Esophagus squamous epithelium (tissue), 4 donors: ENCODE measurements at regions not wholly inside any gene's neighbourhood (a gene's known extent, or its start where the extent isn't known, plus 50 kb on each side); places are given as distances from the start of the nearest gene placed in this dataset.

ENCODE experiments used
- POLR2A ChIP-seq, 4 donors: fragments of 450-650 bp; IDR thresholded peaks; one replicate each; pipeline ENCODE4 v1.6.1; 2017; ENCODE audit warnings: antibody characterized with exemption in 4 of 4, mild to moderate bottlenecking in 4 of 4, moderate library complexity in 3 of 4
- TF ChIP-seq, protein P1 (sequence below), 6 experiments: fragments of 450-650 bp in 4 of 6; fragments of 200-600 bp in 2 of 6; sonication (generic) in 2 of 6; IDR thresholded peaks; one replicate each; pipeline ENCODE4 v1.5.1; 2016 to 2019; ENCODE audit warnings: antibody characterized with exemption in 6 of 6, mild to moderate bottlenecking in 4 of 6, moderate library complexity in 4 of 6

- TF ChIP-seq, protein P1, sequence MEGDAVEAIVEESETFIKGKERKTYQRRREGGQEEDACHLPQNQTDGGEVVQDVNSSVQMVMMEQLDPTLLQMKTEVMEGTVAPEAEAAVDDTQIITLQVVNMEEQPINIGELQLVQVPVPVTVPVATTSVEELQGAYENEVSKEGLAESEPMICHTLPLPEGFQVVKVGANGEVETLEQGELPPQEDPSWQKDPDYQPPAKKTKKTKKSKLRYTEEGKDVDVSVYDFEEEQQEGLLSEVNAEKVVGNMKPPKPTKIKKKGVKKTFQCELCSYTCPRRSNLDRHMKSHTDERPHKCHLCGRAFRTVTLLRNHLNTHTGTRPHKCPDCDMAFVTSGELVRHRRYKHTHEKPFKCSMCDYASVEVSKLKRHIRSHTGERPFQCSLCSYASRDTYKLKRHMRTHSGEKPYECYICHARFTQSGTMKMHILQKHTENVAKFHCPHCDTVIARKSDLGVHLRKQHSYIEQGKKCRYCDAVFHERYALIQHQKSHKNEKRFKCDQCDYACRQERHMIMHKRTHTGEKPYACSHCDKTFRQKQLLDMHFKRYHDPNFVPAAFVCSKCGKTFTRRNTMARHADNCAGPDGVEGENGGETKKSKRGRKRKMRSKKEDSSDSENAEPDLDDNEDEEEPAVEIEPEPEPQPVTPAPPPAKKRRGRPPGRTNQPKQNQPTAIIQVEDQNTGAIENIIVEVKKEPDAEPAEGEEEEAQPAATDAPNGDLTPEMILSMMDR (IDR thresholded peaks at IDR 0.05), result no peak
- no peak for TF ChIP-seq POLR2A (IDR thresholded peaks at IDR 0.05)
These were observed 218.5 kb downstream of the C9orf50 start for GRCh38 chr9:129402371-129402739.
